MM.1S (cell line): ENCODE measurements at regions not wholly inside any gene's neighbourhood (a gene's known extent, or its start where the extent isn't known, plus 50 kb on each side); places are given as distances from the start of the nearest gene placed in this dataset.

Source experiments
- DNase-seq: peaks from one replicate; pipeline ENCODE4 v3.0.0-alpha.2; 2015
- H2AFZ ChIP-seq: fragments of 300-600 bp; sonication (generic); 2 replicates; pipeline ENCODE4 v1.6.0; 2016; ENCODE audit warnings: antibody characterized with exemption, low read length
- H3F3A ChIP-seq: fragments of 300-600 bp; sonication (generic); 2 replicates; pipeline ENCODE4 v1.6.1; 2016; ENCODE audit warnings: mild to moderate bottlenecking, antibody characterized with exemption, low read length, moderate library complexity, mixed read lengths; ENCODE audit not compliant: insufficient read depth
- H3K27ac ChIP-seq: fragments of 300-600 bp; sonication (generic); 2 replicates; pipeline ENCODE4 v1.5.1; 2016; ENCODE audit warnings: mild to moderate bottlenecking, low read length
- H3K27me3 ChIP-seq: fragments of 300-600 bp; sonication (generic); replicated peaks from 2 replicates; pipeline ENCODE4 v1.6.0; 2016; ENCODE audit warnings: low read length; ENCODE audit not compliant: insufficient read depth
- H3K36me3 ChIP-seq: fragments of 300-600 bp; sonication (generic); replicated peaks from 2 replicates; pipeline ENCODE4 v1.6.1; 2016; ENCODE audit warnings: mild to moderate bottlenecking, low read length, mixed read lengths; ENCODE audit not compliant: insufficient read depth
- H3K4me1 ChIP-seq: fragments of 300-600 bp; sonication (generic); 2 replicates; pipeline ENCODE4 v1.6.1; 2016; ENCODE audit warnings: low read length, mixed read lengths
- H3K4me2 ChIP-seq: fragments of 300-600 bp; sonication (generic); 2 replicates; pipeline ENCODE4 v1.6.0; 2016; ENCODE audit warnings: low read depth, low read length
- H3K4me3 ChIP-seq: fragments of 300-600 bp; sonication (generic); 2 replicates; pipeline ENCODE4 v1.5.1; 2016; ENCODE audit warnings: low read length, mixed read lengths
- H3K79me2 ChIP-seq: fragments of 300-600 bp; sonication (generic); 2 replicates; pipeline ENCODE4 v1.6.1; 2016; ENCODE audit warnings: mixed run types, low read length, mixed read lengths
- H3K9ac ChIP-seq: fragments of 300-600 bp; sonication (generic); 2 replicates; pipeline ENCODE4 v1.6.1; 2016; ENCODE audit warnings: low read length, mixed read lengths
- H3K9me2 ChIP-seq: fragments of 300-600 bp; sonication (generic); replicated peaks from 2 replicates; pipeline ENCODE4 v1.6.1; 2016; ENCODE audit warnings: mild to moderate bottlenecking, low read length, mixed read lengths; ENCODE audit not compliant: insufficient read depth
- H3K9me3 ChIP-seq: fragments of 300-600 bp; sonication (generic); replicated peaks from 2 replicates; pipeline ENCODE4 v1.6.1; 2016; ENCODE audit warnings: mild to moderate bottlenecking, low read length, mixed read lengths; ENCODE audit not compliant: insufficient read depth
- H4K20me1 ChIP-seq: fragments of 300-600 bp; sonication (generic); 2 replicates; pipeline ENCODE4 v1.6.1; 2016; ENCODE audit warnings: mild to moderate bottlenecking, low read length, moderate library complexity, mixed read lengths; ENCODE audit not compliant: insufficient read depth
- EZH2 ChIP-seq: fragments of 300-600 bp; sonication (generic); optimal IDR thresholded peaks from 2 replicates; pipeline ENCODE3; 2017; ENCODE audit warnings: low read depth, mild to moderate bottlenecking, antibody characterized with exemption, low read length, mixed read lengths
- EZH2phosphoT487 ChIP-seq: fragments of 300-600 bp; sonication (generic); IDR thresholded peaks from 2 replicates; pipeline ENCODE4 v1.6.1; 2018; ENCODE audit warnings: antibody characterized with exemption, low read length
- TF ChIP-seq, protein P1 (sequence below): fragments of 300-600 bp; sonication (generic); IDR thresholded peaks from 2 replicates; pipeline ENCODE4 v1.5.1; 2016; ENCODE audit warnings: antibody characterized with exemption, low read length, mixed read lengths

DNA sequence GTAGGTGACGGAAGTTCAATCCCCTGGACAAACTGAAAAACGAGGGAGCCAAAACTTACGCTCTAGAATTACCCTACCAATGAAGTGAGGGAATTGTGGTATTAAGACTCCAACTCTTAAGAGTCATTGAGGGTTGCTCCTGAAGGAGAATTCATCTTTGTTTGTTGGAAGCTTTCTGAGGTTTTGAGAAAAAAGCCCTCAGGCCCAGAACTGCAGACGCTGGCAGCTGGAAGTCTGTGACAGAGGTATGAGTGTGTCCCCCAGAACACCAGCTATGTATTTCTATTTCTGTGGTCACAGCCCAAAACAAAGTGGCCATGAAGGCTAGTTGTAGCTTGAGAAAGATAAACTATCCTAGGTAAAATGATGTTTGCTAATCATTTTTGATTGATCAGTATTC, 438.8 kb upstream of the B3GALT2 start:
- H3K9ac ChIP-seq: no peak overlapping the region
- no peaks in the 10 kb centered on the region for H3K9me3 ChIP-seq
- no peak overlapping the region for H3K4me2 ChIP-seq
- no peaks in the 10 kb centered on the region for H3K36me3 ChIP-seq
- no peaks in the 10 kb centered on the region for H3K79me2 ChIP-seq
- no peak overlapping the region for H3K27ac ChIP-seq
- no peak overlapping the region for H2AFZ ChIP-seq
- no peak for DNase-seq
- H3K27me3 ChIP-seq: no peaks in the 10 kb centered on the region
- TF ChIP-seq, protein P1, sequence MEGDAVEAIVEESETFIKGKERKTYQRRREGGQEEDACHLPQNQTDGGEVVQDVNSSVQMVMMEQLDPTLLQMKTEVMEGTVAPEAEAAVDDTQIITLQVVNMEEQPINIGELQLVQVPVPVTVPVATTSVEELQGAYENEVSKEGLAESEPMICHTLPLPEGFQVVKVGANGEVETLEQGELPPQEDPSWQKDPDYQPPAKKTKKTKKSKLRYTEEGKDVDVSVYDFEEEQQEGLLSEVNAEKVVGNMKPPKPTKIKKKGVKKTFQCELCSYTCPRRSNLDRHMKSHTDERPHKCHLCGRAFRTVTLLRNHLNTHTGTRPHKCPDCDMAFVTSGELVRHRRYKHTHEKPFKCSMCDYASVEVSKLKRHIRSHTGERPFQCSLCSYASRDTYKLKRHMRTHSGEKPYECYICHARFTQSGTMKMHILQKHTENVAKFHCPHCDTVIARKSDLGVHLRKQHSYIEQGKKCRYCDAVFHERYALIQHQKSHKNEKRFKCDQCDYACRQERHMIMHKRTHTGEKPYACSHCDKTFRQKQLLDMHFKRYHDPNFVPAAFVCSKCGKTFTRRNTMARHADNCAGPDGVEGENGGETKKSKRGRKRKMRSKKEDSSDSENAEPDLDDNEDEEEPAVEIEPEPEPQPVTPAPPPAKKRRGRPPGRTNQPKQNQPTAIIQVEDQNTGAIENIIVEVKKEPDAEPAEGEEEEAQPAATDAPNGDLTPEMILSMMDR: no peak
- TF ChIP-seq EZH2 (no peak), EZH2phosphoT487 (no peak)
- no peaks in the 10 kb centered on the region for H4K20me1 ChIP-seq
- no peaks in the 10 kb centered on the region for H3K4me1 ChIP-seq
- H3K4me3 ChIP-seq: no peak overlapping the region
- no peaks in the 10 kb centered on the region for H3F3A ChIP-seq
- no peaks in the 10 kb centered on the region for H3K9me2 ChIP-seq

DNA sequence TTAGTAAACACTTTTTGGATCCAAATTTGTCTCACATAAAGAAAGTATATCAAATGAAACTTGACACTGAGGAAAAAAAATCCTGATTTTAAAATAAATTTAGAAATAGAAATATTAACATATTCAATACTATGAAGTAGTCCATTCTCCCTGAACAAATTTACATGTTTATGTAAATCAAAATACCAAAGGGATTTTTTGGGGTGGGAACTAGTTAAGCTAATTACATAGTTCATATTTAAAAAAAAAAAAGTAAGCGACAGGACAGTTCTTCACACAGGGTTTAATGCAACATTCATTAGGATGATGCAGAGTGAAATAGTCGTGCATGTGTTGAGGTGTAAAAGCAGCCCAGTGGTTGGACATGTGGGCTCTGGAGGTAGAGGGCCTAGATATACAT, 433.5 kb upstream of the B3GALT2 start:
- H3K9ac ChIP-seq: no peak overlapping the region
- no peaks in the 10 kb centered on the region for H3F3A ChIP-seq
- H3K9me3 ChIP-seq: no peaks in the 10 kb centered on the region
- H3K9me2 ChIP-seq: no peaks in the 10 kb centered on the region
- H3K4me2 ChIP-seq: no peak overlapping the region
- no peak overlapping the region for H3K27ac ChIP-seq
- no peaks in the 10 kb centered on the region for H3K4me1 ChIP-seq
- H3K27me3 ChIP-seq: no peaks in the 10 kb centered on the region
- H2AFZ ChIP-seq: no peak overlapping the region
- TF ChIP-seq EZH2 (no peak), EZH2phosphoT487 (no peak)
- TF ChIP-seq, protein P1: no peak
- no peak for DNase-seq
- no peaks in the 10 kb centered on the region for H3K36me3 ChIP-seq
- no peaks in the 10 kb centered on the region for H3K79me2 ChIP-seq
- H3K4me3 ChIP-seq: no peak overlapping the region
- no peaks in the 10 kb centered on the region for H4K20me1 ChIP-seq

DNA sequence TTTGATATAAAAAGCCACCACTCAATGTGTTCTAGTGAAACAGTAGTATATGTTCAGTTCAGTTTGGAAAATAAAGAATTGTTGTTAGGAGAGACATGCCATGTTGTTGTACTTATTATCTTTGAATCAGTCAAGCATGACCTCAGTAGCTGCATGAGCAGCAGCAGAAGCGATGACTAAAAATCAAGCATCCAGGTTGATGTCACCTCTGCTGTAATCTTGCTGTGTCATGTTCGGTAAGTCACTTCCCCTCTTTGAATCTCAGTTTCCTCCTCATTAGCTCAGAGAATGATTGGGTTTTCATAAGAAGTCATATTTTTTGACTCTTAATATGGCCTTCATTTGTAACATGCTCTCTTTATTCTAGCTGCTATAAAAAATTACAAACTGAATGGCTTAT, 428.4 kb upstream of the B3GALT2 start:
- TF ChIP-seq EZH2phosphoT487: no peak
- TF ChIP-seq, protein P1: no peak
- TF ChIP-seq EZH2: no peak
- Histone ChIP-seq H3K9ac (no peak overlapping the region), H3K36me3 (no peaks in the 10 kb centered on the region), H3K4me2 (no peak overlapping the region), H3F3A (no peaks in the 10 kb centered on the region), H4K20me1 (no peaks in the 10 kb centered on the region), H3K9me3 (no peaks in the 10 kb centered on the region), H3K9me2 (no peaks in the 10 kb centered on the region), H3K4me3 (no peak overlapping the region), H3K27ac (no peak overlapping the region), H3K79me2 (no peaks in the 10 kb centered on the region), H2AFZ (no peak overlapping the region), H3K4me1 (no peaks in the 10 kb centered on the region), H3K27me3 (no peaks in the 10 kb centered on the region)
- DNase-seq: no peak
